H1 (cell line): ENCODE measurements at regions not wholly inside any gene's neighbourhood (a gene's known extent, or its start where the extent isn't known, plus 50 kb on each side); places are given as distances from the start of the nearest gene placed in this dataset.

Experiments used
- CTCF ChIA-PET: fragments of 300-600 bp; sonication (Branson Sonifier 250); formaldehyde crosslinking; loops from one replicate; lab custom pipeline; 2021; ENCODE audit not compliant: partially characterized antibody; lab: Charles Lee
- POLR2A ChIA-PET: fragments of 300-600 bp; sonication (Branson Sonifier 250); formaldehyde crosslinking; loops from one replicate; lab custom pipeline; 2021; ENCODE audit warnings: inconsistent platforms; ENCODE audit not compliant: partially characterized antibody; lab: Charles Lee
- DNase-seq, 2 experiments: peaks; one replicate each; pipeline versions ENCODE4 v3.0.0 to v3.0.0-alpha.2; 2010 to 2022; ENCODE audit warnings: low spot score in 2 of 2, low read depth in 1 of 2, mixed read lengths in 1 of 2
- FAIRE-seq: peaks from 2 replicates; lab custom pipeline; 2011; peaks lifted over from hg19 to GRCh38; lab: Jason Lieb, UNC
- H2AFZ ChIP-seq: 2 replicates; pipeline ENCODE4 v1.8.1; 2012; ENCODE audit warnings: low read length, inconsistent platforms
- H2AK5ac ChIP-seq: 2 replicates; pipeline ENCODE4 v1.6.1; 2013; ENCODE audit warnings: low read depth, low read length
- H2BK120ac ChIP-seq: replicated peaks from 2 replicates; pipeline ENCODE3; 2013; ENCODE audit warnings: low read depth, low read length, inconsistent platforms
- H2BK12ac ChIP-seq: 2 replicates; pipeline ENCODE4 v1.6.1; 2013; ENCODE audit warnings: low read depth, low read length
- H2BK15ac ChIP-seq: 2 replicates; pipeline ENCODE4 v1.6.1; 2013; ENCODE audit warnings: low read length
- H2BK20ac ChIP-seq: 2 replicates; pipeline ENCODE4 v1.6.1; 2013; ENCODE audit warnings: low read length
- H2BK5ac ChIP-seq: 2 replicates; pipeline ENCODE4 v1.6.1; 2013; ENCODE audit warnings: low read depth, low read length
- H3K14ac ChIP-seq: 2 replicates; pipeline ENCODE4 v1.6.1; 2013; ENCODE audit warnings: inconsistent platforms; ENCODE audit not compliant: insufficient read length
- H3K18ac ChIP-seq: 2 replicates; pipeline ENCODE4 v1.6.1; 2013; ENCODE audit warnings: low read length; ENCODE audit errors: extremely low read depth
- H3K23ac ChIP-seq: 2 replicates; pipeline ENCODE4 v1.6.1; 2013; ENCODE audit warnings: inconsistent platforms; ENCODE audit not compliant: insufficient read length
- H3K23me2 ChIP-seq: 2 replicates; pipeline ENCODE4 v1.6.1; 2013; ENCODE audit warnings: low read depth, low read length
- H3K27ac ChIP-seq: 2 replicates; pipeline ENCODE4 v1.6.1; 2011; ENCODE audit warnings: low read depth, low read length, inconsistent platforms
- H3K27me3 ChIP-seq, 4 experiments: replicated peaks in 1 of 4; 1 replicate in 1 of 4; 2 replicates in 3 of 4; pipeline versions ENCODE4 v1.6.1 to v1.8.1; 2011 to 2013; ENCODE audit warnings: low read length in 3 of 4, mild to moderate bottlenecking in 3 of 4, inconsistent platforms in 2 of 4, mixed read lengths in 2 of 4, moderate library complexity in 1 of 4; ENCODE audit not compliant: control insufficient read depth in 3 of 4, insufficient read depth in 3 of 4; ENCODE audit errors: extremely low read depth in 1 of 4
- H3K36me3 ChIP-seq, 4 experiments: 2 replicates each; pipeline versions ENCODE4 v1.6.1 to v1.8.1; 2011 to 2013; ENCODE audit warnings: mild to moderate bottlenecking in 4 of 4, low read length in 3 of 4, moderate library complexity in 2 of 4, control low read depth in 1 of 4, inconsistent platforms in 1 of 4; ENCODE audit not compliant: insufficient read depth in 4 of 4, control insufficient read depth in 2 of 4
- H3K4ac ChIP-seq: replicated peaks from 2 replicates; pipeline ENCODE3; 2013; ENCODE audit warnings: low read length, low read depth, mixed read lengths, inconsistent platforms; ENCODE audit not compliant: insufficient read length
- H3K4me1 ChIP-seq, 4 experiments: replicated peaks in 1 of 4; 1 replicate in 1 of 4; 2 replicates in 3 of 4; pipeline versions ENCODE4 v1.6.1 to v1.8.1; 2011 to 2013; ENCODE audit warnings: low read length in 3 of 4, inconsistent platforms in 2 of 4, mixed read lengths in 1 of 4; ENCODE audit not compliant: insufficient read depth in 4 of 4, control insufficient read depth in 3 of 4
- H3K4me2 ChIP-seq, 2 experiments: 2 replicates each; pipeline versions ENCODE4 v1.6.1 to v1.8.1; 2011 to 2013; ENCODE audit warnings: low read depth in 2 of 2, low read length in 2 of 2, control low read depth in 1 of 2, inconsistent platforms in 1 of 2, mild to moderate bottlenecking in 1 of 2; ENCODE audit not compliant: insufficient read depth in 1 of 2
- H3K4me3 ChIP-seq, 4 experiments: fragments of 200-600, 300-600 bp in 1 of 4; sonication (generic), shearing (Covaris generic), sonication (Bioruptor Twin) in 1 of 4; 2 replicates each; pipeline versions ENCODE4 v1.5.1 to v1.8.1; 2011 to 2016; ENCODE audit warnings: low read length in 4 of 4, low read depth in 3 of 4, control low read depth in 2 of 4, inconsistent platforms in 2 of 4, mild to moderate bottlenecking in 2 of 4, mixed read lengths in 1 of 4, moderate library complexity in 1 of 4; ENCODE audit not compliant: insufficient read depth in 2 of 4; ENCODE audit errors: extremely low read depth in 1 of 4
- H3K56ac ChIP-seq: replicated peaks from 2 replicates; pipeline ENCODE3; 2013; ENCODE audit warnings: low read depth, mild to moderate bottlenecking, mixed read lengths, low read length, inconsistent platforms; ENCODE audit not compliant: insufficient read length
- H3K79me1 ChIP-seq: 2 replicates; pipeline ENCODE4 v1.6.1; 2013; ENCODE audit warnings: low read depth, low read length, control low read depth
- H3K79me2 ChIP-seq, 2 experiments: 2 replicates each; pipeline versions ENCODE4 v1.6.1 to v1.8.1; 2012 to 2013; ENCODE audit warnings: low read length in 2 of 2, mild to moderate bottlenecking in 2 of 2, inconsistent platforms in 1 of 2; ENCODE audit not compliant: insufficient read depth in 2 of 2, control insufficient read depth in 1 of 2
- H3K9ac ChIP-seq, 4 experiments: replicated peaks in 1 of 4; 1 replicate in 1 of 4; 2 replicates in 3 of 4; pipeline versions ENCODE4 v1.6.1 to v1.8.1; 2011 to 2013; ENCODE audit warnings: low read depth in 3 of 4, low read length in 3 of 4, control low read depth in 2 of 4, mild to moderate bottlenecking in 2 of 4, moderate library complexity in 2 of 4, inconsistent platforms in 1 of 4; ENCODE audit errors: extremely low read depth in 1 of 4
- H3K9me3 ChIP-seq, 2 experiments: 2 replicates each; pipeline versions ENCODE4 v1.6.1 to v1.8.1; 2012 to 2013; ENCODE audit warnings: mild to moderate bottlenecking in 2 of 2, moderate library complexity in 2 of 2, control low read depth in 1 of 2, inconsistent platforms in 1 of 2, low read depth in 1 of 2, low read length in 1 of 2, mixed read lengths in 1 of 2; ENCODE audit not compliant: insufficient read depth in 2 of 2
- H4K20me1 ChIP-seq, 2 experiments: replicated peaks in 1 of 2; 2 replicates each; pipeline versions ENCODE3 to v1.8.1; 2011 to 2013; ENCODE audit warnings: inconsistent platforms in 2 of 2, low read length in 2 of 2, mild to moderate bottlenecking in 1 of 2; ENCODE audit not compliant: insufficient read depth in 2 of 2, control insufficient read depth in 1 of 2
- H4K5ac ChIP-seq: 2 replicates; pipeline ENCODE4 v1.6.1; 2013; ENCODE audit warnings: low read length, low read depth, mixed read lengths, inconsistent platforms; ENCODE audit not compliant: insufficient read length
- H4K8ac ChIP-seq: 2 replicates; pipeline ENCODE4 v1.8.0; 2013; ENCODE audit warnings: mild to moderate bottlenecking, moderate library complexity, low read length, inconsistent platforms; ENCODE audit not compliant: insufficient read depth; ENCODE audit errors: extremely low read depth
- H4K91ac ChIP-seq: replicated peaks from 2 replicates; pipeline ENCODE3; 2013; ENCODE audit warnings: low read length, mixed read lengths, inconsistent platforms; ENCODE audit not compliant: insufficient read length
- BRCA1 ChIP-seq: IDR thresholded peaks from 2 replicates; pipeline ENCODE4 v1.6.1; 2012; ENCODE audit warnings: low read depth, low read length, improper control_type of control experiment
- GABPA ChIP-seq: IDR thresholded peaks from 2 replicates; pipeline ENCODE4 v1.6.1; 2011; ENCODE audit warnings: mild to moderate bottlenecking, low read length, moderate library complexity, borderline replicate concordance; ENCODE audit not compliant: insufficient read depth
- MAFK ChIP-seq: IDR thresholded peaks from 2 replicates; pipeline ENCODE4 v1.6.1; 2012; ENCODE audit warnings: low read depth, mild to moderate bottlenecking, improper control_type of control experiment, low read length
- SP2 ChIP-seq: IDR thresholded peaks from 2 replicates; pipeline ENCODE4 v1.6.1; 2012; ENCODE audit warnings: mild to moderate bottlenecking, low read length, inconsistent platforms
- WGBS, 2 experiments: shearing (Covaris generic) in 1 of 2; methylation state at CpG; one replicate each; pipeline versions ENCODE4 v1.1.6 to v1.1.7; 2013 to 2015; ENCODE audit warnings: low lambda C conversion rate in 2 of 2, mixed read lengths in 2 of 2, inconsistent platforms in 1 of 2, low coverage in 1 of 2, missing lambda C conversion rate in 1 of 2; ENCODE audit not compliant: insufficient replicate concordance in 2 of 2, insufficient coverage in 1 of 2, insufficient read length in 1 of 2; ENCODE audit errors: extremely low coverage in 1 of 2, missing lambda C conversion rate in 1 of 2; 5-methylcytosine and 5-hydroxymethylcytosine counted together

DNA sequence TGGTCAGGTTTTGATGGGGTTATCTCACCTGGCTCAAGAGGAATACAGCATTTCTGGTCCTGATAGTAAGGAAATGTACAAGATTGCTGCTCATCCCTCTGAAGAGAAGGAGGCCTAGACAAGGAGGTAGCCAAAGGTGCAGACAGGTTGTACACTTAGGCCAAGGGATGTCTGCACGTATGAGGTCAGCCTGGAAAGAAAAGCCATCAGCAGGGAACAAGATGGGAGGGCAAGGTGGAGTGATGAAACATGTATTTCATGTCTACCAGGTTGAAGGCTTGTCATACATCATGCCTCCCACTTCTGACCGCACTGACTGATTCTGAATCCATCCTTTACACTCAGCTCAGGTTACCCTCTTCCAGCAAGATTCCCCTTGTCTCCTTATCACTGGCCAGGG is 296.8 kb upstream of the VLDLR start:
- WGBS, 2 experiments = 89% methylated on average over 2 of the region's 2 CpGs; no CpG with 5 or more reads in 1 of the 2 experiments
- Histone ChIP-seq H3K4me3 (no peak overlapping the region), H2AFZ (no peak overlapping the region), H3K23ac (no peak overlapping the region), H3K56ac (no peak overlapping the region), H3K79me1 (no peaks in the 10 kb centered on the region), H3K9me3 (0 out of 4 replicates have a peak, but pooled peaks cover 0 to 3% of the 10 kb centered on the region in 2 experiments), H4K20me1 (no peaks in the 10 kb centered on the region), H3K4ac (no peak overlapping the region), H2BK15ac (no peak overlapping the region), H3K4me2 (no peak overlapping the region), H3K23me2 (no peaks in the 10 kb centered on the region; the same call in 1 of the 2 replicates), H2BK12ac (no peak overlapping the region), H4K91ac (no peak overlapping the region), H3K27me3 (no peaks in the 10 kb centered on the region), H2BK5ac (no peak overlapping the region), H3K36me3 (no peaks in the 10 kb centered on the region), H4K8ac (no peak overlapping the region), H4K5ac (no peak overlapping the region), H2BK20ac (no peak overlapping the region), H3K18ac (no peak overlapping the region), H3K4me1 (no peaks in the 10 kb centered on the region), H3K79me2 (no peaks in the 10 kb centered on the region), H2BK120ac (no peak overlapping the region), H3K9ac (no peak overlapping the region), H3K14ac (no peak overlapping the region), H3K27ac (no peak overlapping the region), H2AK5ac (no peak overlapping the region)
- CTCF ChIA-PET = interaction anchor here (0.7 to 1.7 kb wide), 3 partner anchors 13 to 53 kb away, joined by 3 to 5 read pairs (median 3); no protein-coding TSS in a partner anchor
- TF ChIP-seq GABPA (no peak), MAFK (no peak), BRCA1 (no peak), SP2 (no peak)
- POLR2A ChIA-PET = no interaction called here
- FAIRE-seq (no peak), DNase-seq (no peak)
